Transverse colon (tissue), 3 donors: ENCODE measurements at regions not wholly inside any gene's neighbourhood (a gene's known extent, or its start where the extent isn't known, plus 50 kb on each side); places are given as distances from the start of the nearest gene placed in this dataset.
"Not testable (repeated sequence)": the region's sequence is repeated elsewhere in the genome, so short reads cannot be mapped to it uniquely, and the experiment has no call there.

Source experiments
- POLR2A ChIP-seq: fragments of 450-650 bp; IDR thresholded peaks from one replicate; pipeline ENCODE4 v1.6.1; 2016; ENCODE audit warnings: antibody characterized with exemption, mild to moderate bottlenecking, moderate library complexity
- TF ChIP-seq, protein P1 (sequence below), 5 experiments: fragments of 200-600 bp in 3 of 5; fragments of 450-650 bp in 2 of 5; sonication (generic) in 3 of 5; IDR thresholded peaks; 1 replicate in 2 of 5; 2 replicates in 3 of 5; pipeline ENCODE4 v1.5.1; 2016 to 2017; ENCODE audit warnings: antibody characterized with exemption in 5 of 5, inconsistent platforms in 3 of 5, mild to moderate bottlenecking in 2 of 5, moderate library complexity in 1 of 5

DNA sequence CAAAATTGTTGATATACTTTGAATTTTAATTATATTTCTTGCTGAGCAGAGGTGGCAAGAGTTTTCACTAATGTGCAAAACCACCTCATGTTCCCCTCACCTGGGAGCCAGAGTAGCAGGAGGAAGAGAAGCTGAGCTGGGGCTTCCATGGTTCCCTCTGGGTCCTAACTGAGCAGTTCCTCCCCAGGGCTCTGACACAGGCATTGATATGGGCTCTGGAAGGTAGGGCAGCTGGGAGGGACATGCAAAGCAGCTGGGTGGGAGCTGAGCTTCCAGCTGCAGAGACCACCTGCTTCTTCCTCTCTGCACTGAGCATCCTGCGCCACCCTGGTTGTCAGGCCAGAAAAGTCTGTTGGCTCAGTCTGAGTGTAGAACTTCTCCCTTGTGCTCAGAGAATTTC lies 336.1 kb downstream of the RPIA start:
- TF ChIP-seq, protein P1, sequence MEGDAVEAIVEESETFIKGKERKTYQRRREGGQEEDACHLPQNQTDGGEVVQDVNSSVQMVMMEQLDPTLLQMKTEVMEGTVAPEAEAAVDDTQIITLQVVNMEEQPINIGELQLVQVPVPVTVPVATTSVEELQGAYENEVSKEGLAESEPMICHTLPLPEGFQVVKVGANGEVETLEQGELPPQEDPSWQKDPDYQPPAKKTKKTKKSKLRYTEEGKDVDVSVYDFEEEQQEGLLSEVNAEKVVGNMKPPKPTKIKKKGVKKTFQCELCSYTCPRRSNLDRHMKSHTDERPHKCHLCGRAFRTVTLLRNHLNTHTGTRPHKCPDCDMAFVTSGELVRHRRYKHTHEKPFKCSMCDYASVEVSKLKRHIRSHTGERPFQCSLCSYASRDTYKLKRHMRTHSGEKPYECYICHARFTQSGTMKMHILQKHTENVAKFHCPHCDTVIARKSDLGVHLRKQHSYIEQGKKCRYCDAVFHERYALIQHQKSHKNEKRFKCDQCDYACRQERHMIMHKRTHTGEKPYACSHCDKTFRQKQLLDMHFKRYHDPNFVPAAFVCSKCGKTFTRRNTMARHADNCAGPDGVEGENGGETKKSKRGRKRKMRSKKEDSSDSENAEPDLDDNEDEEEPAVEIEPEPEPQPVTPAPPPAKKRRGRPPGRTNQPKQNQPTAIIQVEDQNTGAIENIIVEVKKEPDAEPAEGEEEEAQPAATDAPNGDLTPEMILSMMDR (IDR thresholded peaks at IDR 0.05), result not testable (repeated sequence)
- not testable (repeated sequence) for TF ChIP-seq POLR2A
